OCI-LY7 (cell line): ENCODE measurements at regions not wholly inside any gene's neighbourhood (a gene's known extent, or its start where the extent isn't known, plus 50 kb on each side); places are given as distances from the start of the nearest gene placed in this dataset.
"Not testable (repeated sequence)": the region's sequence is repeated elsewhere in the genome, so short reads cannot be mapped to it uniquely, and the experiment has no call there.

Source experiments
- BruUV-seq: library from RNA; stranded (reverse); fragments of 400-500 nt; replicated peaks from 2 replicates; lab custom pipeline; 2021; lab: Mats Ljungman, UMichigan
- CTCF ChIA-PET: fragments of 300-600 bp; sonication (Branson Sonifier 250); formaldehyde crosslinking; loops from one replicate; lab custom pipeline; 2022; ENCODE audit warnings: antibody characterized with exemption; ENCODE audit not compliant: unreplicated experiment; lab: Charles Lee
- POLR2A ChIA-PET: fragments of 300-600 bp; sonication (Branson Sonifier 250); formaldehyde crosslinking; loops from one replicate; lab custom pipeline; 2022; ENCODE audit warnings: antibody characterized with exemption; lab: Charles Lee
- DNase-seq: peaks from one replicate; pipeline ENCODE4 v3.0.0-alpha.2; 2015; ENCODE audit warnings: low spot score
- H2AFZ ChIP-seq: fragments of 200-600 bp; sonication (generic), shearing (Covaris generic); 2 replicates; pipeline ENCODE4 v1.6.1; 2014; ENCODE audit warnings: mild to moderate bottlenecking, antibody characterized with exemption, low read length, moderate library complexity
- H3K27ac ChIP-seq: fragments of 200-600 bp; sonication (generic); 2 replicates; pipeline ENCODE4 v1.5.1; 2014; ENCODE audit warnings: mixed run types, low read depth, mild to moderate bottlenecking, moderate library complexity, low read length, inconsistent platforms; ENCODE audit not compliant: poor library complexity, severe bottlenecking
- H3K36me3 ChIP-seq: fragments of 200-600 bp; sonication (generic); 2 replicates; pipeline ENCODE4 v1.6.1; 2014; ENCODE audit warnings: mild to moderate bottlenecking, antibody characterized with exemption, low read length, moderate library complexity, mixed read lengths; ENCODE audit not compliant: insufficient read depth
- H3K4me1 ChIP-seq: fragments of 200-600 bp; sonication (generic); 2 replicates; pipeline ENCODE4 v1.5.1; 2014; ENCODE audit warnings: mild to moderate bottlenecking, low read length; ENCODE audit not compliant: insufficient read depth, poor library complexity, severe bottlenecking
- H3K4me2 ChIP-seq: fragments of 200-600 bp; sonication (generic); 2 replicates; pipeline ENCODE4 v1.6.1; 2014; ENCODE audit warnings: mild to moderate bottlenecking, low read length
- H3K4me3 ChIP-seq: fragments of 200-600 bp; sonication (generic); 2 replicates; pipeline ENCODE4 v1.5.1; 2014; ENCODE audit warnings: mild to moderate bottlenecking, low read depth, low read length; ENCODE audit not compliant: poor library complexity, severe bottlenecking
- H3K79me2 ChIP-seq: fragments of 200-600 bp; sonication (generic); 2 replicates; pipeline ENCODE4 v1.6.1; 2016; ENCODE audit warnings: low read depth, mild to moderate bottlenecking, low read length, moderate library complexity, mixed read lengths; ENCODE audit not compliant: insufficient read depth
- H3K9me2 ChIP-seq: fragments of 200-600 bp; sonication (generic); 2 replicates; pipeline ENCODE4 v1.6.1; 2016; ENCODE audit warnings: mild to moderate bottlenecking, low read length, mixed read lengths; ENCODE audit not compliant: insufficient read depth
- H3K9me3 ChIP-seq: fragments of 200-600 bp; sonication (generic); 2 replicates; pipeline ENCODE4 v1.6.1; 2014; ENCODE audit warnings: mild to moderate bottlenecking, mixed run types, low read length, mixed read lengths
- H4K20me1 ChIP-seq: fragments of 200-600 bp; sonication (generic); 2 replicates; pipeline ENCODE4 v1.6.1; 2014; ENCODE audit warnings: mild to moderate bottlenecking, antibody characterized with exemption, low read length, moderate library complexity, mixed read lengths; ENCODE audit not compliant: insufficient read depth
- CTCF ChIP-seq: fragments of 200-600 bp; sonication (generic); conservative IDR thresholded peaks from 2 replicates; pipeline ENCODE4 v1.5.1; 2014; ENCODE audit warnings: mild to moderate bottlenecking, antibody characterized with exemption, low read length, moderate library complexity, mixed read lengths
- EZH2phosphoT487 ChIP-seq: fragments of 200-600 bp; sonication (generic); IDR thresholded peaks from 2 replicates; pipeline ENCODE4 v1.6.1; 2018; ENCODE audit warnings: low read depth, borderline replicate concordance, mild to moderate bottlenecking, mixed run types, antibody characterized with exemption, low read length, moderate library complexity, mixed read lengths
- intact Hi-C: fragments of 100-400 bp; cut with micrococcal nuclease; formaldehyde crosslinking; loops from one replicate; pipeline ENCODE4 v1.10.0; 2022; ENCODE audit not compliant: unreplicated experiment

DNA sequence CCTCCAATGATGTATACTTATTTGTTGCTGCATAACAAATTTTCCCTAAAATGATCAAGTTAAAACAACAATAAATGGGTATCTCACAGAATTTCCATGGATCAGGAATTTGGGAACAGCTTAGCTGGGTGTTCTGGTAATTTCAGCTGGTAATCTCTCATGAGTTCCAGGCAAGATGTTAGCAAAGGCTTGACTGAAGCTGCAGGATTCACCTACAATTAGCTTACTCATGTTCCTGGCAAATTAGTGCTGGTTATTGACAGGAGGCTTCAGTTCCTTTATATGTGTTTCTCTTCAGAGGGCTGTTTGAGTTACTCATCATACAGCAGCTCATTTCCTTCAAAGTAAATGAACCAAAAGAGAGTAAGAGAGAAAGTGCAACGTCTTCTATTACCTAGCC, 506.3 kb upstream of the IMPG1 start:
- no TSS peak for BruUV-seq
- TF ChIP-seq EZH2phosphoT487, result no peak
- no peak for TF ChIP-seq CTCF
- no peaks in the 10 kb centered on the region for H3K79me2 ChIP-seq
- intact Hi-C loops, result no loop called here
- H3K9me3 ChIP-seq, result no peaks in the 10 kb centered on the region
- no peaks in the 10 kb centered on the region for H3K36me3 ChIP-seq
- no peak overlapping the region for H3K27ac ChIP-seq
- H3K4me3 ChIP-seq, result no peak overlapping the region
- CTCF ChIA-PET, result no interaction called here
- POLR2A ChIA-PET, result interaction anchor here (0.7 kb wide), 1 partner anchor 17 kb away, joined by 3 read pairs; no protein-coding TSS in a partner anchor
- no peaks in the 10 kb centered on the region for H3K4me1 ChIP-seq
- H4K20me1 ChIP-seq, result no peaks in the 10 kb centered on the region
- DNase-seq, result no peak
- no peak overlapping the region for H3K4me2 ChIP-seq
- no peak overlapping the region for H2AFZ ChIP-seq
- no peaks in the 10 kb centered on the region for H3K9me2 ChIP-seq

DNA sequence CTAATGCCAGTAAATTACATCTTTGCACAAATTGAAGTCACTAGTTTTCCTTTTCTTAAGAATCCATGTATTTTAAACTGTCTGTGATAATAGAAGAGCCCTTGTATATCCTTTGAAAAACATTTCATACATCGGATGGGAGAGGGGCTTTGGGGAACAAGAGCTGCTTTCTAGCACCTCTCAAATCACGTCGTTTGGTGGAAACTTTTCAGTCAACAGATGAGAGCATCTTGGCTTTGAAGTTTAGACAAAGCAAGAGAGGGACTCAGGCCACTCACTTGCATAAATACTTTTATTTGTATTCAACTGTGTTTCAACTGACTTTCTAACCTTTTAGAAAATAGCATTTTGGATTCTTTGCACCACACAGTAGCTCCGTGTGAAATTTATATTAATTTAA, 502.3 kb upstream of the IMPG1 start:
- CTCF ChIA-PET, result no interaction called here
- Histone ChIP-seq H3K9me2 (no peaks in the 10 kb centered on the region), H3K79me2 (no peaks in the 10 kb centered on the region), H3K4me1 (no peaks in the 10 kb centered on the region), H3K27ac (no peak overlapping the region), H3K4me2 (no peak overlapping the region), H3K4me3 (no peak overlapping the region), H4K20me1 (no peaks in the 10 kb centered on the region), H3K9me3 (no peaks in the 10 kb centered on the region), H2AFZ (no peak overlapping the region), H3K36me3 (no peaks in the 10 kb centered on the region)
- intact Hi-C loops, result no loop called here
- no TSS peak for BruUV-seq
- TF ChIP-seq CTCF (no peak), EZH2phosphoT487 (no peak)
- no peak for DNase-seq
- POLR2A ChIA-PET, result interaction anchor here (0.6 kb wide), 1 partner anchor 19 kb away, joined by 3 read pairs; no protein-coding TSS in a partner anchor

- intact Hi-C loops, result no loop called here
- Histone ChIP-seq H3K27ac (no peak overlapping the region), H4K20me1 (no peaks in the 10 kb centered on the region), H3K4me3 (no peak overlapping the region), H2AFZ (no peak overlapping the region), H3K4me1 (no peaks in the 10 kb centered on the region), H3K9me2 (no peaks in the 10 kb centered on the region), H3K79me2 (no peaks in the 10 kb centered on the region), H3K9me3 (no peaks in the 10 kb centered on the region), H3K4me2 (no peak overlapping the region), H3K36me3 (no peaks in the 10 kb centered on the region)
- ChIA-PET POLR2A (interaction anchor here (0.7 to 1.0 kb wide), 2 partner anchors 14 to 22 kb away, joined by 3 to 4 read pairs; no protein-coding TSS in a partner anchor), CTCF (no interaction called here)
- no peak for DNase-seq
- TF ChIP-seq EZH2phosphoT487 (no peak), CTCF (no peak)
- no TSS peak for BruUV-seq
These were observed 493.5 kb upstream of the IMPG1 start for GRCh38 chr6:76565932-76566331.

DNA sequence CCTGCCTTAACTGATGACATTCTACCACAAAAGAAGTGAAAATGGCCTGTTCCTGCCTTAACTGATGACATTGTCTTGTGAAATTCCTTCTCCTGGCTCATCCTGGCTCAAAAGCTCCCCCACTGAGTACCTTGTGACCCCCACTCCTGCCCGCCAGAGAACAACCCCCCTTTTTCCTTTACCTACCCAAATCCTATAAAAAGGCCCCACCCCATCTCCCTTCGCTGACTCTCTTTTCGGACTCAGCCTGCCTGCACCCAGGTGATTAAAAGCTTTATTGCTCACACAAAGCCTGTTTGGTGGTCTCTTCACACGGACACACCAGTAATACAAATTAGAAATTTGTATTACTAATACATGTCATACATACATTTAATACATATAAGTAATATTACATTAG, 489.9 kb upstream of the IMPG1 start:
- POLR2A ChIA-PET, H3K79me2 ChIP-seq, H3K27ac ChIP-seq, H3K4me1 ChIP-seq, H3K9me2 ChIP-seq, CTCF ChIA-PET, H4K20me1 ChIP-seq, H3K4me3 ChIP-seq, H2AFZ ChIP-seq, H3K36me3 ChIP-seq, BruUV-seq, intact Hi-C loops, H3K4me2 ChIP-seq, H3K9me3 ChIP-seq, DNase-seq: not testable (repeated sequence)
